HG03139 (cell line): ENCODE measurements at regions not wholly inside any gene's neighbourhood (a gene's known extent, or its start where the extent isn't known, plus 50 kb on each side); places are given as distances from the start of the nearest gene placed in this dataset.

Experiments used
- ATAC-seq: cut with Tn5 transposase; IDR thresholded peaks from one replicate; pipeline ENCODE4 v1.9.1; 2021; ENCODE audit not compliant: unreplicated experiment

- ATAC-seq = no peak
Observed at GRCh38 chr6:21508753-21509152, 84.8 kb upstream of the SOX4 start.

GRCh38 chr6:21511891-21512550 is 81.5 kb upstream of the SOX4 start:
- no peak for ATAC-seq

GRCh38 chr6:21514288-21514687 is 79.3 kb upstream of the SOX4 start:
- ATAC-seq = no peak

- ATAC-seq = no peak
Observed at GRCh38 chr6:21518317-21518716, 75.2 kb upstream of the SOX4 start.

GRCh38 chr6:21519642-21520041 is 73.9 kb upstream of the SOX4 start:
- ATAC-seq = no peak

GRCh38 chr6:21521276-21521675 is 72.3 kb upstream of the SOX4 start:
- no peak for ATAC-seq

- no peak for ATAC-seq
Observed at GRCh38 chr6:21522143-21522747, 71.3 kb upstream of the SOX4 start.

- no peak for ATAC-seq
Observed at GRCh38 chr6:21522797-21523456, 70.6 kb upstream of the SOX4 start.

- no peak for ATAC-seq
Observed at GRCh38 chr6:21523652-21524051, 69.9 kb upstream of the SOX4 start.

GRCh38 chr6:21524201-21524600 is 69.3 kb upstream of the SOX4 start:
- ATAC-seq = no peak

- ATAC-seq = no peak
Observed at GRCh38 chr6:21526974-21527373, 66.6 kb upstream of the SOX4 start.

- ATAC-seq = no peak
Observed at GRCh38 chr6:21527731-21528130, 65.8 kb upstream of the SOX4 start.

- ATAC-seq = no peak
Observed at GRCh38 chr6:21529431-21529830, 64.1 kb upstream of the SOX4 start.

GRCh38 chr6:21531393-21531792 is 62.2 kb upstream of the SOX4 start:
- ATAC-seq = no peak

- no peak for ATAC-seq
Observed at GRCh38 chr6:21533678-21534077, 59.9 kb upstream of the SOX4 start.

- no peak for ATAC-seq
Observed at GRCh38 chr6:21536280-21536766, 57.2 kb upstream of the SOX4 start.

- ATAC-seq = no peak
Observed at GRCh38 chr6:21537637-21538036, 55.9 kb upstream of the SOX4 start.

- no peak for ATAC-seq
Observed at GRCh38 chr6:21538186-21538798, 55.3 kb upstream of the SOX4 start.

- no peak for ATAC-seq
Observed at GRCh38 chr6:21539621-21540100, 53.9 kb upstream of the SOX4 start.
